Tibial nerve (tissue), 4 donors: ENCODE measurements at regions not wholly inside any gene's neighbourhood (a gene's known extent, or its start where the extent isn't known, plus 50 kb on each side); places are given as distances from the start of the nearest gene placed in this dataset.

Source experiments
- EP300 ChIP-seq, 2 donors: sonication (generic); formaldehyde crosslinking; IDR thresholded peaks; one replicate each; pipeline ENCODE4 v1.6.1; 2017; ENCODE audit warnings: antibody characterized with exemption in 2 of 2, mild to moderate bottlenecking in 1 of 2
- POLR2A ChIP-seq, 2 donors: fragments of 450-650 bp; IDR thresholded peaks; one replicate each; pipeline ENCODE4 v1.6.1; 2017; ENCODE audit warnings: antibody characterized with exemption in 2 of 2, mild to moderate bottlenecking in 2 of 2, moderate library complexity in 2 of 2
- TF ChIP-seq, protein P1 (sequence below), 5 experiments: fragments of 200-600 bp in 3 of 5; fragments of 450-650 bp in 2 of 5; sonication (generic) in 3 of 5; IDR thresholded peaks; one replicate each; pipeline ENCODE4 v1.5.1; 2016 to 2019; ENCODE audit warnings: antibody characterized with exemption in 5 of 5, mild to moderate bottlenecking in 3 of 5, moderate library complexity in 2 of 5

DNA sequence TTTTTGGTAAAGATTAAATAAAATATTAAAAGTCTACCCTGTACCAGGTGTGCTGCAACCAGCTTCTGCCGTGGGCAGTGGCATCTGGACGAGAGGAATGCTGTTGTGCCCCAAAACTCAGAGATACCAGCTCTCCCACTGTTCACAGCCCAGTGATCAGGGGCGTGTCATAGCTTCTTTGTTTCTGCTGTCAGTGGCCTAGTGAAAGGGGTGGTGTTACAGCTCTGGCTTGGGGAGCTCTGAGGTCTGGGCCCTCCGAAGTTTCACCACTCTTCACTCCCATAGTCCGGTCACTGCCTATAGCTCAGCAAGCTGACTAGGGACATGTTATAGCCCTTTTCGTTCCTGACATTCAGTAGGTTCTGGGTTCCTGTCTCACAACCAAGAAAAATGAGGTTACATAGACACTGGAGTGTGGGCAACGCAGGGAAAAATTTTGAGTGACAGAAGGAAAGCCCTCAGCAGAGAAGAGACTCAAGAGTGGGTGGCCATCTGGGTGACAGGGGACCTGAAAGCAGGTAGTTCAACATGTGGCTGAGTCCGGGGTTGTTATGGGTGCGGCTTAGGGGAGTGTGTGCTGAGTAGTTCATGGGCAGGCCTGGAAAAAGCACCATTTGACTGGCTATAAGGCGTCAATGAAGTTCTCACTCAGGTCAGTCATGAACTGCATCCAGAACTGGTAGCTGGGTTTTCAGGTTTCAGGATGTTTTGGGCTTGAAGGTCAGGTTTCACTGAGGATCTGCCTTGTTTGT lies 1184.4 kb upstream of the PABPC4L start:
- TF ChIP-seq, protein P1, sequence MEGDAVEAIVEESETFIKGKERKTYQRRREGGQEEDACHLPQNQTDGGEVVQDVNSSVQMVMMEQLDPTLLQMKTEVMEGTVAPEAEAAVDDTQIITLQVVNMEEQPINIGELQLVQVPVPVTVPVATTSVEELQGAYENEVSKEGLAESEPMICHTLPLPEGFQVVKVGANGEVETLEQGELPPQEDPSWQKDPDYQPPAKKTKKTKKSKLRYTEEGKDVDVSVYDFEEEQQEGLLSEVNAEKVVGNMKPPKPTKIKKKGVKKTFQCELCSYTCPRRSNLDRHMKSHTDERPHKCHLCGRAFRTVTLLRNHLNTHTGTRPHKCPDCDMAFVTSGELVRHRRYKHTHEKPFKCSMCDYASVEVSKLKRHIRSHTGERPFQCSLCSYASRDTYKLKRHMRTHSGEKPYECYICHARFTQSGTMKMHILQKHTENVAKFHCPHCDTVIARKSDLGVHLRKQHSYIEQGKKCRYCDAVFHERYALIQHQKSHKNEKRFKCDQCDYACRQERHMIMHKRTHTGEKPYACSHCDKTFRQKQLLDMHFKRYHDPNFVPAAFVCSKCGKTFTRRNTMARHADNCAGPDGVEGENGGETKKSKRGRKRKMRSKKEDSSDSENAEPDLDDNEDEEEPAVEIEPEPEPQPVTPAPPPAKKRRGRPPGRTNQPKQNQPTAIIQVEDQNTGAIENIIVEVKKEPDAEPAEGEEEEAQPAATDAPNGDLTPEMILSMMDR (IDR thresholded peaks at IDR 0.05) = no peak
- TF ChIP-seq POLR2A (IDR thresholded peaks at IDR 0.05) (no peak), EP300 (IDR thresholded peaks at IDR 0.05) (no peak)
